GM18861 (cell line): ENCODE measurements at regions not wholly inside any gene's neighbourhood (a gene's known extent, or its start where the extent isn't known, plus 50 kb on each side); places are given as distances from the start of the nearest gene placed in this dataset.
"Not testable (repeated sequence)": the region's sequence is repeated elsewhere in the genome, so short reads cannot be mapped to it uniquely, and the experiment has no call there.

ENCODE experiments used
- ATAC-seq: cut with Tn5 transposase; IDR thresholded peaks from one replicate; pipeline ENCODE4 v1.9.1; 2021; ENCODE audit not compliant: unreplicated experiment

DNA sequence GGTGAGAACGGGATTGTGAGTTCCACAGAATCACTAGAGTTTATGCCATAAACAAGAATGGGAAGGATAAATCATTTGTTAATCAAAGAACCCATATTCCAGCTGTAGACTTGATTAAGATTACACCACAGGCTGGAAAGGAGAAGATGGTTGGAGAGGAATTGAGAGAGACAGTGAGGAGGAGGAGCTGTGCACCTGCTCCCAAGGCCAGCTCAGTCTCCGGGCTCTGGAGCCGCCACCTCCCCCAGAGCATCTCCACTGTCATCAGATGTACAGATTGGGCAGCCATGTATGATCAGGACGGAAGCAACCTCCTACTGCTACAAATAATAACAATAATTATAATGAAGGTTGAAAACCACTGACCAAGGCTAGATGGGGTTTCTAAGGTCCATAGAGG is 170.0 kb downstream of the MINAR1 start:
- no peak for ATAC-seq

- ATAC-seq = no peak
Measured at GRCh38 chr15:79602731-79603130, 170.6 kb downstream of the MINAR1 start.

DNA sequence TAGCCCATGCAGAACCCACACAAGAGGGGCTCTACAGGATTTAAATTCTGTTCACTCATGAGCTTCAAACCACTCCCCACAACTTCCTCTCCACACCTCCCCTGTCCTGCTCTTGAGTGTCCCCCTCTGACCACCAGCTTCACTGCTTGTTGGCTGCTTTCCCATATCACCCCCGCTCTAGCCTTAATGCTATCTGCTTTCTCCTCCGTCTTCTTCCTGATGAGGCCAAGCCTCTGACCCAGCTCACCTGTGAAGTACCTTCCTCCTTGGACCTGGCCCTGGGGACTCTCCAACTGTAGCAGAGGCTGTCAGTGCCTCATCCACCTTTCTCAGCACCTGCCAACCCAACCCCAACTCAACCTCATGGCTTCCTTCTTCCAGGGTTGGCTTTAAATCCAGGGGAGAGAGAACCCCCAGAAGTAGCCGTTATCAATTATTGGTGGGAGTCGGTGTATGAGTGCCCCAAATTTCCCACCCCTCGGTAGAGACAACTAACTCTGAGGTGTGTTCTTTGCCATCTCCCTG is 174.8 kb downstream of the MINAR1 start:
- ATAC-seq = no peak

DNA sequence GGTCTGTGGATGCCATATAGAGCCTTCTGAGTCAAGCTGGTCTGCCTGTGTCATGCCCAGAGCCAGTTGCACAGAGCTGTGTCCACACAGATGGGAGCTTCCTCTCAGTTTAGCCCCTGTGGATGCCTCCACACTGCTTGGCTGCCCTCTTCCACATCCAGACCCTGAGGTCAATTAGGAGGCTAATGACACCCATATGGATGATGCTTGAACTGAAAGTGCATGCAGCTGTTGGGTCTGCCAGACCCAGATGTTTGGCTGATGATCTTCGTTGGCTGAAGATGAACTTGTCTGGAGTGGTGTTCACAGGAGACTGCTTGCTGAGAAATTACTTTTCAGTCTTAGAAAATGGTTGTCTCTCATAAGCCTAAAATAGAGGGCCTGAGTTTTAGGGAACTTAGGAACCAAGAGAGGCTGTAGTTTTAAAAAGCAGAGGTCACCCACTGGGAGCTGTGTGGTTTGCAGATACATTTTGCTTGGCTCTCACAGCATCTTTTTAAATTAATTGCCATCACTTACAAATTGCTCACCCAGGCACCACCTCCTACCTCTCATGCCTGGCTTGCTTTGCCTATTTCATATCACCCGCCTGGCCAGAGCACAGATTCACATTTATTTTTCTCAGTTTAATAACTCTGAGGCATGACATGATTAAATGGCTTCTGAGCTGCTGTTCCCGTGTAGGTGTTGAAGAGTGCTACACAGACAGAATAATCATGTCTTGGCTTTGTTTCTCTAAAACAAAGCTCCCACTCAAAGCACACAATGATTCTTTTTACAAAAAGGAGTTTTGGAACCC is 176.1 kb downstream of the MINAR1 start:
- no peak for ATAC-seq

GRCh38 chr15:79609506-79609905 is 177.4 kb downstream of the MINAR1 start:
- ATAC-seq = no peak

- no peak for ATAC-seq
Measured at GRCh38 chr15:79610021-79610420, 177.9 kb downstream of the MINAR1 start.

DNA sequence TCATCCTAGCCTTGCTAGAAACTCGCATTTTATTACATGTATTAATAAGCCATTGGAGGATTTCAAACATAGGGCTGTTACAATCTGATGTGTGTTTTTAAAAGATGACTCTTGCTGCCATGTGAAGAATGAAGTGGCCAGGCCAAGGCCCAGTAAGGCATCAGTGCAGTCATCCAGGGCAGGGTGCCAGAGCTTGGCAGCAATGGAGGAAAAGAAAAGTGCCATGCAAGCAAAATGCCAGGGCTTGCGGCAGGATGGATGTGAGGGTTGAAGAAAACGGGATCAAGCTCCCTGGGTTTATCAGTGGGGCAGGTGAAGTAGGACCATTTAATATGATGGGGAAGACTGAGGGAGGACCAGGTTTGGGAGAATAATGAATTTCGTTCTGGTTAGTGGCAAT is 183.6 kb downstream of the MINAR1 start:
- ATAC-seq = no peak

DNA sequence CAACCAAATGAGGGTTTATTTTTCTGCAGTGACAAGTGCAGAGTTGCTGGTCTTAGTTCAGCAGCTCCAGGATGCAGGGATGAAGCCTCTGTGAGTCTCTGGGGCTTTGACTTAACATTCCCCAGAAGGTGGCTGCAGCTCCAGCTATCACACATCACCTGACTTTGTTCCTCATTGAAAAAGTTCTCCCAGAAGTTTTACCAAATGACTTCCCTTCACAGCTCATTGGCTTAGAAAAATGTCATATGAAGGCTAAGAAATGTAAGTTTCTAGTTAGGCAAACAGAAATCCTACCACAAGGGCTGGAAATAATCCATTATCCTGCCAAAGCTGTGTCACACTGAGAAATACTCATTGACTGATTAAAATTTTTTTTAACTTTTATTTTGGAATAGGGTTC is 184.9 kb downstream of the MINAR1 start:
- ATAC-seq = no peak

DNA sequence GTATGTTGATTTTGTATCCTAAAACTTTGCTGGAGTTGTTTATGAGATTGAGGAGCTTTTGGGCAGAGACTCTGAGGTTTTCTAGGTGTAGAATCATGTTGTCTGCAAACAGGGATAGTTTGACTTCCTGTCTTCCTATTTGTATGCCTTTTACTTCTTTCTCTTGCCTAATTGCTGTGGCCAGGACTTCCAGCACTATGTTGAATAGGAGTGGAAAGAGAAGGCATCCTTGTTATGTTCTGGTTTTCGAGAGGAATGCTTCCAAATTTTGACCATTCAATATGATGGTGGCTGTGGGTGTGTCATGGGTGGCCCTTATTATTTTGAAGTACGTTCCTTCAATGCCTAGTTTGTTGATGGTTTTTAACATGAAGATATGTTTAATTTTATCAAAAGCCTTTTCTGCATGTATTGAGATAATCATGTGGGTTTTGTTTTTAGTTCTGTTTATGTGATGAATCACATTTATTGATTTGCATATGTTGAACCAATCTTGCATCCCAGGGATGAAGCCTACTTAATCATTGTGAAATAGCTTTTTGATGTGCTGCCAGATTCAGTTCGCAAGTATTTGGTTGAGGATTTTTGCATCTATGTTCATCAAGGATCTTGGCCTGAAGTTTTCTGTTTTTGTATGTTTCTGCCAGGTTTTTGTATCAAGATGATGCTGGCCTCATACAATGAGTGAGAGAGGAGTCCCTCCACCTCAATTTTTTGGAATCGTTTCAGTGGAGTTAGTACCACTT is 188.1 kb downstream of the MINAR1 start:
- ATAC-seq = no peak

DNA sequence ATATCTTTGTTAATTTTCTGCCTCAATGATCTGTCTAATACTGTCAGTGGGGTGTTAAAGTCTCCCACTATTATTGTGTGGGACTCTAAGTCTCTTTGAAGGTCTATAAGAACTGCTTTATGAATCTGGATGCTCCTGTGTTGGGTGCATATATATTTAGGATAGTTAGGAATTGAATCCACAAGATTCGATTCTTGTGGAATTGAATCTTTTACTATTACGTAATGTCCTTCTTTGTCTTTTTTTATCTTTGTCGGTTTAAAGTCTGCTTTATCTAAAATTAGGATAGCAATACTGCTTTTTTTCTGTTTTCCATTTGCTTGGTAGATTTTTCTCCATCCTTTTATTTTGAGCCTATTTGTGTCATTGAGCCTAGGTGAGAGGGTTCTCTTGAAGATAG is 189.7 kb downstream of the MINAR1 start:
- not testable (repeated sequence) for ATAC-seq

DNA sequence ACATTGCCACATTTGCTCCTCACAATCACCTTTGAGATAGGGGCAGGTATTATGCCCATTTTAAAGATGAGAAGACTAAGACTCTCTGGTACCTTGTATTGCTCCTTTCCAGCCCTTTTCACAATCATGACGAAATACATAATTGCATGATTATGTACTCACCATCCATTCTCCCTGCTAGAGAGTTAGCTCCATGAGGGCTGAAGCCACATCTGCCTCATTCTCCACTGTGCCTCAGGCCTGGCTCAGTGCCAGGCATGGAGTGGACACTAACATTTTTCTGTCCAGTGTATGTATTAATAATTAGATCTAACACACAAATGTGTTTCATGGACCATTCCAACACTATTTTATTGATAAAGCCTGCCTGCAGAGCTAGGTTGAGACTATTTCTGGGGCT is 191.4 kb downstream of the MINAR1 start:
- no peak for ATAC-seq

GRCh38 chr15:79629687-79630086 is 197.6 kb downstream of the MINAR1 start:
- no peak for ATAC-seq

GRCh38 chr15:79632457-79632856 is 200.3 kb downstream of the MINAR1 start:
- no peak for ATAC-seq

DNA sequence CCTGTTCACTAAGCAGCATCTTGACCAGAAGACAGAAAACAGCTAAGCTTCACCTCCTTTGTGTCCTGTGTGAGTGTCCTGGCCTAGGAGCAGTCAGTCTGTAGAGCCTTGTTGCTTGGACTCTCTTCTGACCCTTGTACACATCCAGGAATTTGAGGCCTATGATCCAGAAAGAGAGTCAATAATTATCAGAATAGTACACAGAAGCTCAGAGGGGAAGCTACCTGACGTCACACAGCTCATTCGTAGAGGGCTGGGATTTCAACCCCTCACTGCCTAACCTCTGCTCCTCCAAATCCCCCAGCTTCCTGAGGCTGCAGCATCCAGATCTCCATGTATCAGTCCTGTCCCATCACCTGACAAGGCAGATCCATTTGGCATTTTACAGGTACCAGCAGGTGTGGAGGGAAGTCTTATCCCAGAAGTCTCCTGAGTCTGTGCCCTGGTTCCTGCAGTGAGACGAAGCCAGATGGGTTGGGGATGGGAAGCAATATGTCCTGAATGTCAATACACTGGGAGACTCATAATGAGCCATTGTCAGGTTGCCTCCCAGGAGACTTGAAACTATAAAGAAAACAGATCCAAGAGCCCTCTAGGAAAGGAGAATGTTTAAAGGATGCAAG is 203.1 kb downstream of the MINAR1 start:
- no peak for ATAC-seq

DNA sequence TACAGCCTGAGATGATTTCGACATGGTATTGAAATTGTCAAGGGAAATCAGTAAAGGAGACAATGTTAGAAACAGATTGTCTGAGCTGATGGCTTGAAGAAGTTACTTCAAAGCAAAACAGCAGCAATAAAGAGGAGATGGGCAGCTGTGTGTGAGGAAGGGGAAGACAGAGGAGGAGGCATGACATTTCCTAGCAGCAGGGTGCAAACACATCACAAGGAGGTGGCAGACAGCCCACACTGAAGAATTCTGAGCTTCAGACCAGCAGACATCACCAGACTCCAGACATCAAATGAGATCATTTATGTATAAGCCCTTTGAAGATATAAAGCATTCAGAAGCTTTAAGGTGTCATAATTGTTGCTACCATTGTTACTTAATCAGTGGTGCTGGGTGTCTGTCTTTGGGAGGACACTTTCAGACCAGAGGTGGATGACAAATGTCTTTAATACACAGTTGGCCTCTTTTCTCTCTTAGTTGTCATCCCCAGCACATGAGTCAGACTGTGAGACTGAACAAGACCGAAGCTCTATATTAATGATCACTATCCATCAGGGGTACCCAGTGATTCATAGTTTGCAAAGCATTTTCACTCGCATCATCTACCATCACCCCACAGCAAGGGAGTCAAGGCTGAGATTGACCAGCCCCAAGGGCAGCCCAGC is 203.9 kb downstream of the MINAR1 start:
- no peak for ATAC-seq

- no peak for ATAC-seq
Measured at GRCh38 chr15:79640206-79640605, 208.1 kb downstream of the MINAR1 start.

DNA sequence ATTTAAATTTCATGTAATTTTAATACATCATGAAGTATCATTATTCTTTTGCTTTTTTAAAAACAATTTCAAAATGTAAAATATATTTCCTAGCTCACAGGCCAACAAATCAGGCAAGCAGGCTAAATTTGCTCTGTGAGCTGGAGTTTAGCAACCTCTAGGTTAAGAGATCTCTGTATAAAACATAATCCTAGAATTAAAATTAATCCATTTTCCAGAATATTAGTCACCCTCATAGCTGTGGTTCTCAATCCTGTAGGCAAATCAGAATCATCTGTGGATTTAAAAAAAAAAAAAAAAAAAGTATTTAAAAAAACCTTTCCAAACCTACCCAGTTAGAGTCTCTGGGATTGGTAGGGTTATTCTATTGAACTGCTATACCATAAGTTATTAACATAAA is 209.7 kb downstream of the MINAR1 start:
- no peak for ATAC-seq

DNA sequence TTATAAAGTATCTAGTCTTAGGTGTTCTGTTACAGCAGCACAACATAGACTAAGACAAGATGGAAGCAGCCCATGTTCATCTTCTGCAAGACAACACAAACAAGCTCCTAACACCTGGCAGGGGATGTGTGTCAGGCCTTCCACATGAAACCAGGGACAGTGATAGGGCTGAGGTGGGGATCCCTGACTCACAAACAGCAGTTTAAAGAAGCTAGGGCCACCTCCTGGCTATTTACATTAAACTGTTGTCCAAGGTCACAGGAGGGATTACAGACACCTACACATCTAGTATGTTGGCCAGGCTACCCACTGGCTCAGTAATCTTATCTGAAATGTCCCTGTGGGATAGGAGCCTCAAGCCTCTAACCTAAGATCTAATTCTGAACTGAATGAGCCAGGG is 211.3 kb downstream of the MINAR1 start:
- ATAC-seq = no peak

DNA sequence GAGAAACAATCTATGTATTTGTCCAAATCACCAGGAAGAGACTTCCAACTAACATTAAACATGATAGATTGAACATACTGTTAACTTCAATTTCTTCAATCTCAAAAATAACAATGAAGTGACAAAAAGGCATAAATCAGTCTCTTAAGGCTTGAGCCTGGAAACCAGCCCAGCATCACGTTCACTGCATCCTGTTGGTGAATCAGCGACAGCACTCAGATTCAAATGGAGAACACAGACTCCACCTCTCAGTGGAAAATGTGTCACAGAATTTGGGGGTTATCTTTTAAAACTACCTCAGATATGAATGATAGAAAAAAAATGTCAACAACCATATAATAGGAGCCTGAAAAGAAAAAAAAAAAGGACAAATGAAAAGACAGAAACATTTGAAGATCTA is 212.0 kb downstream of the MINAR1 start:
- ATAC-seq = no peak

DNA sequence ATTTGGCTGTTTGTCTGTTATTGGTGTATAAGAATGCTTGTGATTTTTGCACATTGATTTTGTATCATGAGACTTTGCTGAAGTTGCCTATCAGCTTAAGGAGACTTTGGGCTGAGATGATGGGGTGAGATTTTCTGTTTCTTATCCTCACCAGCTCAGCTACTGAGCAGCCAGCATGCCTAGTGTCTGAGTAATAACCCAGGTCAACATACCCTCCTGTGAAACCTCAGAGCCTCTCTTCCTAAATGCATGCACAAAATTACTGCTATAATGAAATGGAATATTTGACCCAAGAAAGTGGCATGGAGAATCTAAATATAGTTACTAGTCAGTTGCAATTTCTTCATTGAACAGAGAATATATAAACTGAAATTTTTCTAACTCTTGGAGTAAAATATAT is 220.8 kb downstream of the MINAR1 start:
- not testable (repeated sequence) for ATAC-seq

DNA sequence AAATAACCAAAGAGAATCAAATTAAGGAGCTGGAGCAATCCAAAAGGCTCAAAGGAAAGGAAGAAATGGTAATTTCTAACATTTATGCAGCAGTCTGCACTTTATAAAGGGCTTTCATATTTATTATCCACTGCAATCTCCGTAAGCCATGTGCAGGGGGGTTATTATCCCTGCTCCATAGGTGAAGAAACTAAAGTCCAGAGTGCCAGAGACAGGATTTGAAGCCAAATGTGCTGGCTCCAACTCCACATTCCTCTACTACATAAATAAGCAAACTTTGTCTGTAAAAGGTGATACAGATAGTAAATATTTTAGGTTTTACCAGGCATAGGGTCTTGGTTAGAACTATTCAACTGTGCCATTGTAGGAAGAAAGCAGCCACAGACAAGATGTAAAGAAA is 221.4 kb downstream of the MINAR1 start:
- no peak for ATAC-seq
